ENCODE measurements at regions not wholly inside any gene's neighbourhood (a gene's known extent, or its start where the extent isn't known, plus 50 kb on each side); places are given as distances from the start of the nearest gene placed in this dataset.

DNA sequence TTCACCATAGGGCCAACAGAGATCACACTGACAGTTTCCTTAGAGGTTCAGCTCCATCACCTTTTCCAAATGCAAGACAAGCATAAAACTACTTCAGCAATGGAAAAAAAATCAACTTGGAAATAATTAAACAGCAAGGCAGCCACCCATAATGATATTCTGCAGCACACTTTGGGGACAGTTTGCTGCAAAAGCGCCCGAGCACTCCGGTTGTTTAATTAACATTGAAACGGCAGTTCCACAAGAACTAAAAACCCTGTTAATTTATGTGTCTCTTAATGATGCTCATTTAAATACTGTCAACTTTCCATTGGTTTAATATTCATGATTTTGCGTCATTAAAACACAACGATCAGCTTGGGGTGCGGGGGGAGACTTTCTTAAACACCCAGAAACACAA lies 153.2 kb downstream of the ELAVL4 start (continued):
- TF ChIP-seq, protein P1, sequence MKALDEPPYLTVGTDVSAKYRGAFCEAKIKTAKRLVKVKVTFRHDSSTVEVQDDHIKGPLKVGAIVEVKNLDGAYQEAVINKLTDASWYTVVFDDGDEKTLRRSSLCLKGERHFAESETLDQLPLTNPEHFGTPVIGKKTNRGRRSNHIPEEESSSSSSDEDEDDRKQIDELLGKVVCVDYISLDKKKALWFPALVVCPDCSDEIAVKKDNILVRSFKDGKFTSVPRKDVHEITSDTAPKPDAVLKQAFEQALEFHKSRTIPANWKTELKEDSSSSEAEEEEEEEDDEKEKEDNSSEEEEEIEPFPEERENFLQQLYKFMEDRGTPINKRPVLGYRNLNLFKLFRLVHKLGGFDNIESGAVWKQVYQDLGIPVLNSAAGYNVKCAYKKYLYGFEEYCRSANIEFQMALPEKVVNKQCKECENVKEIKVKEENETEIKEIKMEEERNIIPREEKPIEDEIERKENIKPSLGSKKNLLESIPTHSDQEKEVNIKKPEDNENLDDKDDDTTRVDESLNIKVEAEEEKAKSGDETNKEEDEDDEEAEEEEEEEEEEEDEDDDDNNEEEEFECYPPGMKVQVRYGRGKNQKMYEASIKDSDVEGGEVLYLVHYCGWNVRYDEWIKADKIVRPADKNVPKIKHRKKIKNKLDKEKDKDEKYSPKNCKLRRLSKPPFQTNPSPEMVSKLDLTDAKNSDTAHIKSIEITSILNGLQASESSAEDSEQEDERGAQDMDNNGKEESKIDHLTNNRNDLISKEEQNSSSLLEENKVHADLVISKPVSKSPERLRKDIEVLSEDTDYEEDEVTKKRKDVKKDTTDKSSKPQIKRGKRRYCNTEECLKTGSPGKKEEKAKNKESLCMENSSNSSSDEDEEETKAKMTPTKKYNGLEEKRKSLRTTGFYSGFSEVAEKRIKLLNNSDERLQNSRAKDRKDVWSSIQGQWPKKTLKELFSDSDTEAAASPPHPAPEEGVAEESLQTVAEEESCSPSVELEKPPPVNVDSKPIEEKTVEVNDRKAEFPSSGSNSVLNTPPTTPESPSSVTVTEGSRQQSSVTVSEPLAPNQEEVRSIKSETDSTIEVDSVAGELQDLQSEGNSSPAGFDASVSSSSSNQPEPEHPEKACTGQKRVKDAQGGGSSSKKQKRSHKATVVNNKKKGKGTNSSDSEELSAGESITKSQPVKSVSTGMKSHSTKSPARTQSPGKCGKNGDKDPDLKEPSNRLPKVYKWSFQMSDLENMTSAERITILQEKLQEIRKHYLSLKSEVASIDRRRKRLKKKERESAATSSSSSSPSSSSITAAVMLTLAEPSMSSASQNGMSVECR (CRISPR knock-in tag; IDR thresholded peaks at IDR 0.05; ENCODE audit: borderline replicate concordance), result no peak
- TF ChIP-seq ZNF396 (CRISPR knock-in tag; IDR thresholded peaks at IDR 0.05; ENCODE audit: borderline replicate concordance), result no peak
- TF ChIP-seq, protein P2, sequence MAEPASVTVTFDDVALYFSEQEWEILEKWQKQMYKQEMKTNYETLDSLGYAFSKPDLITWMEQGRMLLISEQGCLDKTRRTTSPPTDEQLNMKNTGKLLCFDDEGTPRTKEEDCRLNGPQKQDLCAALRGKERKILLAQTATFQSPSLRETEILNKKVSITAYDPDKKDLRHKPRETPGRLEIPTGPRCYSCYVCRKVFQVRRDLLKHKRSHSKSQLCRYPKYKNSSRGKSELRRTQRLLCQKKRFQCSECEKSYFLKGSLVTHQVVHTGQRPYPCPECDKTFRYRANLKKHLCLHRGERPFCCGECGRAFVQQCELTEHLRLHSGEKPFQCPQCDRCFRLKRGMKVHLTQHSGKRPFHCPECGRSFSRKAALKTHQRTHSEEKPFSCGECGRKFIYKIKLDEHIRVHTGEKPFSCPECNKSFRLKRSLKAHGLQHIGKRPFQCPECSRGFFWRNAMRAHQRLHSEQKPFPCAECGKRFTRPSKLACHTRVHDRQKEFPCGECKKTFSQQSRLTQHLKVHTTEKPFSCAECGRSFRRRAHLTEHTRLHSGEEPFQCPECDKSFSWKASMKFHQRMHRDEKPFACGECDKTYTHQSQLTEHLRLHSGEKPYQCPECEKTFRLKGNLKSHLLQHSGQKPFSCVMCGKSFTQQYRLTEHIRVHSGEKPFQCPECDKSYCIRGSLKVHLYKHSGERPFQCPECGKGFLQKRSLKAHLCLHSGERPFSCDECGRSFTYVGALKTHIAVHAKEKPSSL (CRISPR knock-in tag; conservative IDR thresholded peaks at IDR 0.05), result no peak
- TF ChIP-seq, protein P3, sequence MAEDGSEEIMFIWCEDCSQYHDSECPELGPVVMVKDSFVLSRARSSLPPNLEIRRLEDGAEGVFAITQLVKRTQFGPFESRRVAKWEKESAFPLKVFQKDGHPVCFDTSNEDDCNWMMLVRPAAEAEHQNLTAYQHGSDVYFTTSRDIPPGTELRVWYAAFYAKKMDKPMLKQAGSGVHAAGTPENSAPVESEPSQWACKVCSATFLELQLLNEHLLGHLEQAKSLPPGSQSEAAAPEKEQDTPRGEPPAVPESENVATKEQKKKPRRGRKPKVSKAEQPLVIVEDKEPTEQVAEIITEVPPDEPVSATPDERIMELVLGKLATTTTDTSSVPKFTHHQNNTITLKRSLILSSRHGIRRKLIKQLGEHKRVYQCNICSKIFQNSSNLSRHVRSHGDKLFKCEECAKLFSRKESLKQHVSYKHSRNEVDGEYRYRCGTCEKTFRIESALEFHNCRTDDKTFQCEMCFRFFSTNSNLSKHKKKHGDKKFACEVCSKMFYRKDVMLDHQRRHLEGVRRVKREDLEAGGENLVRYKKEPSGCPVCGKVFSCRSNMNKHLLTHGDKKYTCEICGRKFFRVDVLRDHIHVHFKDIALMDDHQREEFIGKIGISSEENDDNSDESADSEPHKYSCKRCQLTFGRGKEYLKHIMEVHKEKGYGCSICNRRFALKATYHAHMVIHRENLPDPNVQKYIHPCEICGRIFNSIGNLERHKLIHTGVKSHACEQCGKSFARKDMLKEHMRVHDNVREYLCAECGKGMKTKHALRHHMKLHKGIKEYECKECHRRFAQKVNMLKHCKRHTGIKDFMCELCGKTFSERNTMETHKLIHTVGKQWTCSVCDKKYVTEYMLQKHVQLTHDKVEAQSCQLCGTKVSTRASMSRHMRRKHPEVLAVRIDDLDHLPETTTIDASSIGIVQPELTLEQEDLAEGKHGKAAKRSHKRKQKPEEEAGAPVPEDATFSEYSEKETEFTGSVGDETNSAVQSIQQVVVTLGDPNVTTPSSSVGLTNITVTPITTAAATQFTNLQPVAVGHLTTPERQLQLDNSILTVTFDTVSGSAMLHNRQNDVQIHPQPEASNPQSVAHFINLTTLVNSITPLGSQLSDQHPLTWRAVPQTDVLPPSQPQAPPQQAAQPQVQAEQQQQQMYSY (CRISPR knock-in tag; IDR thresholded peaks at IDR 0.05), result no peak
- no peak for TF ChIP-seq JUN (CRISPR knock-in tag; IDR thresholded peaks at IDR 0.05)
- no peak for TF ChIP-seq NFATC4 (CRISPR knock-in tag; IDR thresholded peaks at IDR 0.05)
- TF ChIP-seq, protein P4, sequence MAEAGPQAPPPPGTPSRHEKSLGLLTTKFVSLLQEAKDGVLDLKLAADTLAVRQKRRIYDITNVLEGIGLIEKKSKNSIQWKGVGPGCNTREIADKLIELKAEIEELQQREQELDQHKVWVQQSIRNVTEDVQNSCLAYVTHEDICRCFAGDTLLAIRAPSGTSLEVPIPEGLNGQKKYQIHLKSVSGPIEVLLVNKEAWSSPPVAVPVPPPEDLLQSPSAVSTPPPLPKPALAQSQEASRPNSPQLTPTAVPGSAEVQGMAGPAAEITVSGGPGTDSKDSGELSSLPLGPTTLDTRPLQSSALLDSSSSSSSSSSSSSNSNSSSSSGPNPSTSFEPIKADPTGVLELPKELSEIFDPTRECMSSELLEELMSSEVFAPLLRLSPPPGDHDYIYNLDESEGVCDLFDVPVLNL (CRISPR knock-in tag; IDR thresholded peaks at IDR 0.05; ENCODE audit: borderline replicate concordance, low read depth), result no peak
- TF ChIP-seq ELF4 (CRISPR knock-in tag; IDR thresholded peaks at IDR 0.05; ENCODE audit: low read depth), result no peak
- TF ChIP-seq CREM (CRISPR knock-in tag; IDR thresholded peaks at IDR 0.05), result no peak
- TF ChIP-seq ZNF121 (CRISPR knock-in tag; IDR thresholded peaks at IDR 0.05), result no peak
- no peak for TF ChIP-seq SMAD4 (CRISPR knock-in tag; IDR thresholded peaks at IDR 0.05)
- TF ChIP-seq, protein P5, sequence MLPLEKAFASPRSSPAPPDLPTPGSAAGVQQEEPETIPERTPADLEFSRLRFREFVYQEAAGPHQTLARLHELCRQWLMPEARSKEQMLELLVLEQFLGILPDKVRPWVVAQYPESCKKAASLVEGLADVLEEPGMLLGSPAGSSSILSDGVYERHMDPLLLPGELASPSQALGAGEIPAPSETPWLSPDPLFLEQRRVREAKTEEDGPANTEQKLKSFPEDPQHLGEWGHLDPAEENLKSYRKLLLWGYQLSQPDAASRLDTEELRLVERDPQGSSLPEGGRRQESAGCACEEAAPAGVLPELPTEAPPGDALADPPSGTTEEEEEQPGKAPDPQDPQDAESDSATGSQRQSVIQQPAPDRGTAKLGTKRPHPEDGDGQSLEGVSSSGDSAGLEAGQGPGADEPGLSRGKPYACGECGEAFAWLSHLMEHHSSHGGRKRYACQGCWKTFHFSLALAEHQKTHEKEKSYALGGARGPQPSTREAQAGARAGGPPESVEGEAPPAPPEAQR (CRISPR knock-in tag; IDR thresholded peaks at IDR 0.05), result no peak
- no peak for TF ChIP-seq MYBL2 (CRISPR knock-in tag; IDR thresholded peaks at IDR 0.05)

Measured in WTC11 (cell line).